Astrocyte of the spinal cord (primary cell): ENCODE measurements at regions not wholly inside any gene's neighbourhood (a gene's known extent, or its start where the extent isn't known, plus 50 kb on each side); places are given as distances from the start of the nearest gene placed in this dataset.

Source experiments
- DNase-seq: peaks from one replicate; pipeline ENCODE4 v3.0.0; 2011; ENCODE audit warnings: low read depth, low spot score
- H3K4me3 ChIP-seq: 2 replicates; pipeline ENCODE4 v1.5.1; 2011; ENCODE audit warnings: low read depth, mild to moderate bottlenecking, low read length, moderate library complexity
- in situ Hi-C: cut with HindIII; loops from 2 replicates; pipeline ENCODE4 v1.10.0; 2017; ENCODE audit warnings: low sequenced_read_pairs
- TF ChIP-seq, protein P1 (sequence below): IDR thresholded peaks from 2 replicates; pipeline ENCODE4 v1.5.1; 2012; ENCODE audit warnings: low read depth, mild to moderate bottlenecking, low read length, inconsistent platforms

DNA sequence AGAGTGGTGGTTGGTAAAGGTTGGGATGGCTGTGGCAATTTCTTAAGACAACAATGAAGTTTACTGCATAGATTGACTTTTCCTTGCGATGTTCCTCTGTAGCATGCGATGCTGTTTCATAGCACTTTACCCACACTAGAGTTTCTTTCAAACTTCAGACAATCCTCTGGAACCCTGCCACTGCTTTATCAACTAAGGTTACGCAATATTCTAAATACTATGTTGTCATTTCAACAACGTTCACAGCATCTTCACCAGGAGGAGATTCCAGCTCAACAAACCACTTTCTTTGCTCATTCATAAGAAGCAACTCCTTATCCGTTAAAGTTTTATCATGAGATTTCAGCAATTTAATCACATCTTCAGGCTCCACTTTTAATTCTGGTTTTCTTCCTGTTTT lies 161.2 kb upstream of the NRSN1 start:
- H3K4me3 ChIP-seq, result no peak overlapping the region
- no peak for DNase-seq
- TF ChIP-seq, protein P1, sequence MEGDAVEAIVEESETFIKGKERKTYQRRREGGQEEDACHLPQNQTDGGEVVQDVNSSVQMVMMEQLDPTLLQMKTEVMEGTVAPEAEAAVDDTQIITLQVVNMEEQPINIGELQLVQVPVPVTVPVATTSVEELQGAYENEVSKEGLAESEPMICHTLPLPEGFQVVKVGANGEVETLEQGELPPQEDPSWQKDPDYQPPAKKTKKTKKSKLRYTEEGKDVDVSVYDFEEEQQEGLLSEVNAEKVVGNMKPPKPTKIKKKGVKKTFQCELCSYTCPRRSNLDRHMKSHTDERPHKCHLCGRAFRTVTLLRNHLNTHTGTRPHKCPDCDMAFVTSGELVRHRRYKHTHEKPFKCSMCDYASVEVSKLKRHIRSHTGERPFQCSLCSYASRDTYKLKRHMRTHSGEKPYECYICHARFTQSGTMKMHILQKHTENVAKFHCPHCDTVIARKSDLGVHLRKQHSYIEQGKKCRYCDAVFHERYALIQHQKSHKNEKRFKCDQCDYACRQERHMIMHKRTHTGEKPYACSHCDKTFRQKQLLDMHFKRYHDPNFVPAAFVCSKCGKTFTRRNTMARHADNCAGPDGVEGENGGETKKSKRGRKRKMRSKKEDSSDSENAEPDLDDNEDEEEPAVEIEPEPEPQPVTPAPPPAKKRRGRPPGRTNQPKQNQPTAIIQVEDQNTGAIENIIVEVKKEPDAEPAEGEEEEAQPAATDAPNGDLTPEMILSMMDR, result no peak
- in situ Hi-C loops, result no loop called here

DNA sequence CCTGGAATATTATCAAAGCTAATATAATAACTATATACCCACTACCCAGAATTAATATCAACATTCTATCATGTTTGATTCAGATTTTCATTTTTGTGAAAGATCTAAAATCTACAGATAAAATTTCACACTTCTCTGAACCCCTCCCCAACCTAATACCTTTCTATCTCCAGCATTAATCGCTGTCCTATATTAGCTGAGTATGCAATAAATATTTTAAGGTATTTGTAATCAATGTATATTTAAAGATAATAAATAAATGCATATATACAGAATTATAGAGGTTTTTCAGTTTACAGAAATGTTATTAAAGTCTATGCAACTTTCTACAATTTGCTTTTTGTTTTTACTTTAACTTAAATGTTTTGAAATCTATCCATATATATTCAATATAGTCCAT lies 156.7 kb upstream of the NRSN1 start:
- DNase-seq, result no peak
- H3K4me3 ChIP-seq, result no peak overlapping the region
- in situ Hi-C loops, result no loop called here
- TF ChIP-seq, protein P1, result no peak

DNA sequence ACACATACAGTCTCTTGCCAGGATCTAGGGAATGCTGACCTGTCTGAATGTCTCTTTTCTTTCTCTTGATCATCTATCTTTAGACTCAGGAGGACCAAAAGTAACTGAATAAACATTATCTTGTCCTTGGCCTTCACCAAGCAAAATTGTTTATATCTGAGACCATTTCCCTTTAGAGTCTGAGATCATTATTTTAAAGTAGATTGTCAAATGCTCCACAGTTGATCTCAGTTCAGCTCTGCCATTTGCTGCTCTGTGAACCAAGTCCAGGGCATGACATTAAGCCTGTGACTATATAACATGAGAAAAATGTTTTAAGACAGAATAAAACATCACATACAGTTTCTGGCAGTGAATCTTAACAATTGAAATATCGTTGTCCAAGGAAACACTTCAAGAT lies 148.3 kb upstream of the NRSN1 start:
- TF ChIP-seq, protein P1, result no peak
- H3K4me3 ChIP-seq, result no peak overlapping the region
- in situ Hi-C loops, result no loop called here
- DNase-seq, result peak; percentile 0

DNA sequence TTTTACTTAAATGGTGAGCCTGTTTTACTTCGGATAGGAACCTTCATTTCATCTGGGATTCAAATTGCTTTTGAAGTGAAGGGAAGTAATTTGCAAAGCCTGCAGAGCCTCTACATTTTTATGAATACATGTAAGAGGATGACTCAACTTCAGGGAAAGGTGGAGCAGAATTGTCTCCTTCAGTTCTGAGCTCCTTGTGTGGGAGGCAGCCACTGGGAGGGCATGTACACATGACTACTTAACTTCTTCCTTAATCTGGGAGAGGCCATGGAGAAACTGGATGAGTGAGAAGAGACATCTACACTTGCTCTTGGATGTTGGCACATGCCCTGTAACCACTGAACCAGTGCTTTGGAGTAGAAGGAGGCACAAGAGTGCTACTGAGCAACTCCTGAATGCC lies 145.1 kb upstream of the NRSN1 start:
- H3K4me3 ChIP-seq, result no peak overlapping the region
- no peak for DNase-seq
- in situ Hi-C loops, result no loop called here
- TF ChIP-seq, protein P1, result no peak

DNA sequence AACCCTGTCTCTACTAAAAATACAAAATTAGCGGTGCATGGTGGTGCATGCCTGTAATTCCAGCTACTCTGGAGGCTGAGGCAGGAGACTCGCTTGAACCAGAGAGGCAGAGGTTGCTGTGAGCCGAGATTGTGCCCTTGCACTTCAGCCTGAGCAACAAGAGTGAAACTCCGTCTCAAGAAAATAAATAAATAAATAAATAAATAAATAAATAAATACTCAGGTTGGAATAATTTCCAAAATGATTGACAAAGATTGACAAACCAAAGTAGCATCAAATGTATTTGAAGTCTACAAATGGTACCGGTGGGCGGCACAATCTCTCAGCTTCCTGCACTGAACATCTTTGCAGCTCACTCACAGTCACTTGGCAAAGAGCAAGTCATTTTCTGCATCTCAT lies 144.1 kb upstream of the NRSN1 start:
- TF ChIP-seq, protein P1, result no peak
- no peak for DNase-seq
- in situ Hi-C loops, result no loop called here
- H3K4me3 ChIP-seq, result no peak overlapping the region

DNA sequence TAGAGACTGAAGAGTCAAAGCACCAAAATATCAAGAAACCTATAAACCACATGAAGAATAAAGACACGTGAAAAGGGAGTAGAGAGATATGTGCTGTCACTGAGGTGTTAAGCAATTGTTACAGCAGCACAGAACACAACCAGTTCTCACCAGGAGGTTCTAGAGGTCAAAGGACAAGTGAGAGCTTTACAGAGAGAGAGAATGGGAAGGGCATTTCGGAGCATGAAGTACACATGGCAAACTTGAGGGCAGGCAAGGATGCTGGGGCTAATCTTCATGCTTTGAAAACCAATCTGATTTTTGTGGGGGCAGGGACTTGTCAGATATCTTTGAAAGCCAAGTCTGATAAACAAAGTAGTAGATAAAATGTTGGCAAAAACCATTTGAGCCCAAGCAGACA lies 142.3 kb upstream of the NRSN1 start:
- TF ChIP-seq, protein P1, result no peak
- no peak overlapping the region for H3K4me3 ChIP-seq
- in situ Hi-C loops, result no loop called here
- DNase-seq, result no peak

DNA sequence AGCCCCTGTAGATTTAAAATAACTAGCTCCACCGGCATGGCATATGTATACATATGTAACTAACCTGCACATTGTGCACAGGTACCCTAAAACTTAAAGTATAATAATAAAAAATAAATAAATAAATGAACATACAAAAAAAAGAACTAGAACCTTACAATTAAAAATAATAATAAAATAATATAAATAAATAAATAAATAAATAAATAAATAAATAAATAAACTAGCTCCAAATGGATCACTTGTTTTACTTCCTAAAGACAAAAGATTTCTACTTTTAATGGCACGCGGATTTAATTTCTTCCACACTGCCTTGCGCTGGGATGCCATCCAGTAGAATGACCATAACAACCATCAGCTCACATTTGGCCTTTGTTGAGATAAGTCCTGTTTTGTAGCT lies 141.0 kb upstream of the NRSN1 start:
- H3K4me3 ChIP-seq, result no peak overlapping the region
- in situ Hi-C loops, result no loop called here
- no peak for DNase-seq
- TF ChIP-seq, protein P1, result no peak
